Tibial artery (tissue), 4 donors: ENCODE measurements at regions not wholly inside any gene's neighbourhood (a gene's known extent, or its start where the extent isn't known, plus 50 kb on each side); places are given as distances from the start of the nearest gene placed in this dataset.
"Not testable (repeated sequence)": the region's sequence is repeated elsewhere in the genome, so short reads cannot be mapped to it uniquely, and the experiment has no call there.

Source experiments
- DNase-seq, 2 donors: peaks; one replicate each; pipeline ENCODE4 v3.0.0-alpha.2; 2019
- H3K27ac ChIP-seq, 2 donors: fragments of 200-600 bp; sonication (generic) in 1 of 2; 1 replicate in 1 of 2; 2 replicates in 1 of 2; pipeline ENCODE4 v1.5.1; 2018 to 2019; ENCODE audit warnings: mild to moderate bottlenecking in 1 of 2
- H3K27me3 ChIP-seq, 2 donors: fragments of 200-600 bp; sonication (generic) in 1 of 2; one replicate each; pipeline versions ENCODE4 v1.5.1 to v1.6.0; 2016 to 2019
- H3K36me3 ChIP-seq, 3 donors: fragments of 200-600 bp; sonication (generic) in 2 of 3; one replicate each; pipeline ENCODE4 v1.5.1; 2016 to 2019; ENCODE audit warnings: mild to moderate bottlenecking in 2 of 3
- H3K4me1 ChIP-seq, 4 donors: fragments of 200-600 bp; sonication (generic) in 2 of 4; 1 replicate in 3 of 4; 2 replicates in 1 of 4; pipeline ENCODE4 v1.5.1; 2016 to 2019
- H3K4me3 ChIP-seq, 2 donors: fragments of 200-600 bp; sonication (generic) in 1 of 2; 1 replicate in 1 of 2; 2 replicates in 1 of 2; pipeline ENCODE4 v1.5.1; 2018 to 2019; ENCODE audit warnings: mild to moderate bottlenecking in 2 of 2
- H3K9me3 ChIP-seq, 3 donors: fragments of 200-600 bp; sonication (generic) in 1 of 3; one replicate each; pipeline ENCODE4 v1.5.1; 2016 to 2019
- intact Hi-C: fragments of 100-400 bp; cut with DNase I; formaldehyde crosslinking; loops from one replicate; pipeline ENCODE4 v1.15.0; 2023; ENCODE audit warnings: low total_unique reads
- TF ChIP-seq, protein P1 (sequence below), 2 experiments: fragments of 200-600 bp in 1 of 2; fragments of 450-650 bp in 1 of 2; IDR thresholded peaks; one replicate each; pipeline ENCODE4 v1.5.1; 2017 to 2019; ENCODE audit warnings: antibody characterized with exemption in 2 of 2, mild to moderate bottlenecking in 1 of 2, moderate library complexity in 1 of 2

DNA sequence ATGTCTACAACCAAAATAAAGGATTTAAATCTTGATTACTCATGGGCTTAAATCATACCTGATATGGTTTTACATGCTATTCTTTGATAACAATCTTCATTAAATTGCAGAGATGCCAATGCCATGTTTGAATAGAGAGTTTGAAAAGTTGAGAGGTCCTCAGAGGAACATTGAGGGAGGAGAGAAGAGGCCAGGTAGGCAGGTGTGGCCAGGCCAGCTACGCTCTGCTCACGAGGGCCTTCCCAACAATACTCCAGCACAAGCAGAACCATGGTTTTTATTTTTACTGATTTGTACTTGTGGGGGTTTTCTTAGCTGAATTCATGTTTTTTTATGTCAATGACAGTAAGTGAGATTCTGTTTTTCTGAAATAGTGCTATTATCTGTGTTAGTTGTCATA lies 158.1 kb upstream of the RFC3 start:
- Histone ChIP-seq H3K27ac (no peak overlapping the region), H3K4me3 (no peak overlapping the region), H3K27me3 (no peaks in the 10 kb centered on the region), H3K9me3 (no peaks in the 10 kb centered on the region), H3K4me1 (no peaks in the 10 kb centered on the region), H3K36me3 (no peaks in the 10 kb centered on the region)
- no peak for DNase-seq
- TF ChIP-seq, protein P1, sequence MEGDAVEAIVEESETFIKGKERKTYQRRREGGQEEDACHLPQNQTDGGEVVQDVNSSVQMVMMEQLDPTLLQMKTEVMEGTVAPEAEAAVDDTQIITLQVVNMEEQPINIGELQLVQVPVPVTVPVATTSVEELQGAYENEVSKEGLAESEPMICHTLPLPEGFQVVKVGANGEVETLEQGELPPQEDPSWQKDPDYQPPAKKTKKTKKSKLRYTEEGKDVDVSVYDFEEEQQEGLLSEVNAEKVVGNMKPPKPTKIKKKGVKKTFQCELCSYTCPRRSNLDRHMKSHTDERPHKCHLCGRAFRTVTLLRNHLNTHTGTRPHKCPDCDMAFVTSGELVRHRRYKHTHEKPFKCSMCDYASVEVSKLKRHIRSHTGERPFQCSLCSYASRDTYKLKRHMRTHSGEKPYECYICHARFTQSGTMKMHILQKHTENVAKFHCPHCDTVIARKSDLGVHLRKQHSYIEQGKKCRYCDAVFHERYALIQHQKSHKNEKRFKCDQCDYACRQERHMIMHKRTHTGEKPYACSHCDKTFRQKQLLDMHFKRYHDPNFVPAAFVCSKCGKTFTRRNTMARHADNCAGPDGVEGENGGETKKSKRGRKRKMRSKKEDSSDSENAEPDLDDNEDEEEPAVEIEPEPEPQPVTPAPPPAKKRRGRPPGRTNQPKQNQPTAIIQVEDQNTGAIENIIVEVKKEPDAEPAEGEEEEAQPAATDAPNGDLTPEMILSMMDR (IDR thresholded peaks at IDR 0.05) = no peak
- intact Hi-C loops = no loop called here

DNA sequence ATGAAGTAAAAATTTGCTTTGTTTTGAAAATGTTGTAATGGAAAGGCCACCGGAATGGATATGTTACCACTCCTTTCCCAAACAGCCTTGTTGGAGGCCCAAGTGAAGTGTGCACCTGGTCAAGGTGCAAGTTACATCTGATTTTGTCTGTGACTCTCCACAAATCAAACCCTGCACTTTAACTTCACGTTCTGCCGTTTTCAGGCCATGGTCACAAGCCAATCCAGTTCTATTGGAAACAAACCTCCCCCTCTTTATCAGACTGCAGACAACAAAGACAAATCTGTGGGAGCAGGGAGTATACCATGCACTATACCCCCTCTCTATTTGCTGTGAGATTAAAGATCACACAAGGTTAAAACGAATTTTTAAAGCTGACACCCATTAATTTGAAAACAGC lies 155.6 kb upstream of the RFC3 start:
- Histone ChIP-seq H3K36me3 (no peaks in the 10 kb centered on the region), H3K27ac (no peak overlapping the region), H3K9me3 (no peaks in the 10 kb centered on the region), H3K27me3 (no peaks in the 10 kb centered on the region), H3K4me1 (no peaks in the 10 kb centered on the region), H3K4me3 (no peak overlapping the region)
- TF ChIP-seq, protein P1 (IDR thresholded peaks at IDR 0.05) = no peak
- no peak for DNase-seq
- intact Hi-C loops = no loop called here

GRCh38 chr13:33665626-33666175 lies 152.2 kb upstream of the RFC3 start:
- Histone ChIP-seq H3K4me3 (no peak overlapping the region), H3K4me1 (no peaks in the 10 kb centered on the region), H3K36me3 (no peaks in the 10 kb centered on the region), H3K27me3 (no peaks in the 10 kb centered on the region), H3K9me3 (no peaks in the 10 kb centered on the region), H3K27ac (no peak overlapping the region)
- no peak for DNase-seq
- TF ChIP-seq, protein P1 (IDR thresholded peaks at IDR 0.05) = no peak
- intact Hi-C loops = no loop called here

- no peaks in the 10 kb centered on the region for H3K27me3 ChIP-seq
- H3K4me3 ChIP-seq = no peak overlapping the region
- H3K36me3 ChIP-seq = no peaks in the 10 kb centered on the region
- DNase-seq = no peak
- no peaks in the 10 kb centered on the region for H3K4me1 ChIP-seq
- TF ChIP-seq, protein P1 (IDR thresholded peaks at IDR 0.05) = no peak
- intact Hi-C loops = no loop called here
- no peaks in the 10 kb centered on the region for H3K9me3 ChIP-seq
- H3K27ac ChIP-seq = no peak overlapping the region
These were observed 146.4 kb upstream of the RFC3 start for GRCh38 chr13:33671560-33671959.

- H3K27me3 ChIP-seq, H3K27ac ChIP-seq, H3K9me3 ChIP-seq, DNase-seq, H3K4me3 ChIP-seq, H3K36me3 ChIP-seq, H3K4me1 ChIP-seq, intact Hi-C loops: not testable (repeated sequence)
These were observed 145.9 kb upstream of the RFC3 start for GRCh38 chr13:33672022-33672421.

DNA sequence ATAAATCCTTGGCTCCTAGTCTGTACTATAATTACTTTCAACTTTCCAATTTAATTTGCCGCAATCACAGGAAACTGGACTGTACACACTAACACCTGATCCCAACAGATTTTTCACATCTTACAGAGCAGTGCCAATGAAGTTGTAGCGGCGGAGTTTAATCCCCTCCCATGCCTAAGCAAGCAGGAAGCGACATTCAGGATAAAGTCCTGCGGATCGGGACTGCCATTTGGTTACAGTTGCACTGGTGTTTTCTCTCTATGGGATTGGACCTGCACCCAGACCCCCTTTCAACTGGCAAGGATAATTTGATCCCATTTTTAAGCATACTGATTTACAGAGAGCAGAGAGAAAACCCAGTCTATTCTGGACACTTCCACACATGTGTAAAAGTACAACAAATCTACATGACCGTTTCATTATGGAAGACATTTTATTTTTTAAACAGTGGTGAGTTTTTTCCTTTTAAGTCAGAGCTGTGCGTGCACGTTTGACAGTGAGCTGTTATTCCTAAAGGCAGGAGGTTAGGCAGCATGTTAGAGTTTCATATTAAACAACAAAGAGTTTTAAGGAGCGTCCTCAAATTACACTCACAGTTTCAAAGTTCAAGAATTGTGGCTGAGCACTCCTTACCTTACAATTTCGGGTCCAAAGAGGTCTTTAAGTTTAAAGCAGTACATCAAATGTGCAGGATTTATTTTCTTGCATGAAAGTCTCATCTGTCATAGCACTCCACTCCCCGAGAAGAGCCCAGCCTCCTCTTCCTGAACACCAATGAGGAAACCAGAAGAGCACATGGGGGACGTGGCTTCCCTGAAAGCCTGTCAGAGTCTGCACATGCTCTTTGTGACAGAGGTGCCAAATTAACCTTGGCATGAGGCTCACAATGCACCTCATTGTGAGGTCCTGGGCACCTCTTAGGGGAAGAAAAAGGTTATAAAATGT lies 141.6 kb upstream of the RFC3 start:
- Histone ChIP-seq H3K27ac (peak overlapping the region in 1 of 2 donors; percentile 24), H3K27me3 (no peaks in the 10 kb centered on the region), H3K4me3 (peak overlapping the region; percentile 41 to 42), H3K36me3 (no peaks in the 10 kb centered on the region), H3K4me1 (peaks cover 0 to 3% (median 0%) of the 10 kb centered on the region in 4 donors), H3K9me3 (no peaks in the 10 kb centered on the region)
- DNase-seq = peak in 1 of 2 donors; percentile 54
- intact Hi-C loops = no loop called here
- TF ChIP-seq, protein P1 (IDR thresholded peaks at IDR 0.05) = no peak
